Endothelial cell of umbilical vein (primary cell): ENCODE measurements at regions not wholly inside any gene's neighbourhood (a gene's known extent, or its start where the extent isn't known, plus 50 kb on each side); places are given as distances from the start of the nearest gene placed in this dataset.
"Not testable (repeated sequence)": the region's sequence is repeated elsewhere in the genome, so short reads cannot be mapped to it uniquely, and the experiment has no call there.

Source experiments
- BruUV-seq: library from RNA; stranded (reverse); fragments of 400-500 nt; replicated peaks from 2 replicates; lab custom pipeline; 2021; lab: Mats Ljungman, UMichigan
- CTCF ChIA-PET: fragments of 300-600, 350-600 bp; sonication (Branson Sonifier 250); formaldehyde crosslinking; loops from one replicate; lab custom pipeline; 2021; ENCODE audit warnings: antibody characterized with exemption, inconsistent platforms; lab: Charles Lee
- POLR2A ChIA-PET: fragments of 300-600, 350-600 bp; sonication (Branson Sonifier 250); formaldehyde crosslinking; loops from one replicate; lab custom pipeline; 2021; ENCODE audit warnings: antibody characterized with exemption, inconsistent platforms; lab: Charles Lee
- DNase-seq: peaks from one replicate; pipeline ENCODE4 v3.0.0-alpha.2; 2011; ENCODE audit warnings: low read depth, low spot score
- FAIRE-seq: peaks from 2 replicates; lab custom pipeline; 2011; peaks lifted over from hg19 to GRCh38; lab: Jason Lieb, UNC
- H2AFZ ChIP-seq: 2 replicates; pipeline ENCODE4 v1.6.0; 2012; ENCODE audit warnings: low read depth, low read length, control low read depth, inconsistent platforms
- H3K27ac ChIP-seq: 2 replicates; pipeline ENCODE4 v1.5.1; 2011; ENCODE audit warnings: low read depth, mild to moderate bottlenecking, control low read depth, low read length, moderate library complexity; ENCODE audit not compliant: insufficient read depth
- H3K27me3 ChIP-seq, 2 experiments: 2 replicates each; pipeline versions ENCODE4 v1.6.0 to v1.6.1; 2011; ENCODE audit warnings: low read length in 2 of 2, mixed read lengths in 1 of 2; ENCODE audit not compliant: control insufficient read depth in 2 of 2, insufficient read depth in 2 of 2
- H3K36me3 ChIP-seq, 2 experiments: 2 replicates in 1 of 2; 3 replicates in 1 of 2; pipeline ENCODE4 v1.5.1; 2011; ENCODE audit warnings: low read length in 2 of 2, mild to moderate bottlenecking in 1 of 2, moderate library complexity in 1 of 2; ENCODE audit not compliant: control insufficient read depth in 2 of 2, insufficient read depth in 2 of 2; ENCODE audit errors: extremely low read depth in 1 of 2
- H3K4me1 ChIP-seq: 3 replicates; pipeline ENCODE4 v1.5.1; 2011; ENCODE audit warnings: mild to moderate bottlenecking, low read length; ENCODE audit not compliant: control insufficient read depth, insufficient read depth; ENCODE audit errors: extremely low read depth
- H3K4me2 ChIP-seq: 2 replicates; pipeline ENCODE4 v1.6.1; 2011; ENCODE audit warnings: low read length, control low read depth, mixed read lengths; ENCODE audit not compliant: insufficient read depth
- H3K4me3 ChIP-seq, 3 experiments: fragments of 200-600 bp in 1 of 3; sonication (generic), shearing (Covaris generic) in 1 of 3; replicated peaks in 1 of 3; 2 replicates each; pipeline ENCODE4 v1.5.1; 2011 to 2016; ENCODE audit warnings: control low read depth in 3 of 3, low read length in 3 of 3, mild to moderate bottlenecking in 2 of 3, inconsistent platforms in 1 of 3, low read depth in 1 of 3, moderate library complexity in 1 of 3; ENCODE audit not compliant: insufficient read depth in 1 of 3
- H3K79me2 ChIP-seq: 2 replicates; pipeline ENCODE4 v1.6.0; 2012; ENCODE audit warnings: low read length, inconsistent platforms; ENCODE audit not compliant: control insufficient read depth, insufficient read depth
- H3K9ac ChIP-seq: replicated peaks from 2 replicates; pipeline ENCODE3; 2011; ENCODE audit warnings: low read length, control low read depth; ENCODE audit not compliant: insufficient read depth; ENCODE audit errors: extremely low read depth
- H3K9me1 ChIP-seq: replicated peaks from 3 replicates; pipeline ENCODE4 v1.6.0; 2011; ENCODE audit warnings: mild to moderate bottlenecking, low read length; ENCODE audit not compliant: control insufficient read depth, insufficient read depth; ENCODE audit errors: extremely low read depth
- H3K9me3 ChIP-seq: replicated peaks from 2 replicates; pipeline ENCODE4 v1.5.1; 2012; ENCODE audit warnings: low read length, inconsistent platforms; ENCODE audit not compliant: control insufficient read depth, insufficient read depth
- H4K20me1 ChIP-seq: replicated peaks from 2 replicates; pipeline ENCODE3; 2011; ENCODE audit warnings: mild to moderate bottlenecking, low read length; ENCODE audit not compliant: control insufficient read depth, insufficient read depth; ENCODE audit errors: extremely low read depth
- FOS ChIP-seq: IDR thresholded peaks from 2 replicates; pipeline ENCODE4 v1.6.1; 2011; ENCODE audit warnings: mild to moderate bottlenecking, low read length, moderate library complexity, borderline replicate concordance; ENCODE audit not compliant: insufficient read depth
- JUN ChIP-seq: IDR thresholded peaks from 2 replicates; pipeline ENCODE4 v1.6.1; 2011; ENCODE audit warnings: borderline replicate concordance, low read depth; ENCODE audit not compliant: insufficient read length, insufficient read depth
- MAX ChIP-seq: IDR thresholded peaks from 2 replicates; pipeline ENCODE4 v1.6.1; 2011; ENCODE audit not compliant: insufficient read depth, insufficient read length
- POLR2A ChIP-seq: IDR thresholded peaks from 2 replicates; pipeline ENCODE4 v1.6.1; 2012; ENCODE audit warnings: low read depth, mild to moderate bottlenecking, control low read depth, low read length
- dilution Hi-C: fragments of 300-500 bp; cut with MboI; formaldehyde crosslinking; loops from one replicate; pipeline ENCODE4 v1.15.0; 2019; ENCODE audit warnings: low sequenced_read_pairs; ENCODE audit not compliant: extremely low pct_ligation_motif_present
- intact Hi-C: fragments of 100-400 bp; cut with micrococcal nuclease; formaldehyde crosslinking; loops from one replicate; pipeline ENCODE4 v1.10.0; 2022

- Histone ChIP-seq H2AFZ (no peak overlapping the region), H3K79me2 (no peaks in the 10 kb centered on the region), H3K4me1 (peaks cover 2% of the 10 kb centered on the region), H4K20me1 (no peaks in the 10 kb centered on the region), H3K36me3 (no peaks in the 10 kb centered on the region), H3K27ac (no peak overlapping the region), H3K27me3 (no peaks in the 10 kb centered on the region), H3K9me3 (no peaks in the 10 kb centered on the region), H3K4me2 (no peak overlapping the region), H3K4me3 (no peak overlapping the region), H3K9ac (no peak overlapping the region), H3K9me1 (no peaks in the 10 kb centered on the region)
- dilution Hi-C loops: no loop called here
- DNase-seq (no peak), FAIRE-seq (no peak)
- no TSS peak for BruUV-seq
- no peak for TF ChIP-seq MAX
- TF ChIP-seq JUN: no peak
- no peak for TF ChIP-seq POLR2A
- CTCF ChIA-PET: interaction anchor here (0.8 to 1.1 kb wide), 3 partner anchors 9 to 458 kb away, joined by 3 to 5 read pairs (median 3); no protein-coding TSS in a partner anchor
- intact Hi-C loops: no loop called here
- POLR2A ChIA-PET: no interaction called here
Observed at GRCh38 chr7:12032146-12032545, 178.9 kb upstream of the TMEM106B start.

- H3K36me3 ChIP-seq, H3K9ac ChIP-seq, H3K9me1 ChIP-seq, H4K20me1 ChIP-seq, H3K27me3 ChIP-seq, H3K4me2 ChIP-seq, H3K27ac ChIP-seq, H3K4me1 ChIP-seq, intact Hi-C loops, H3K79me2 ChIP-seq, FAIRE-seq, H3K9me3 ChIP-seq, H3K4me3 ChIP-seq, BruUV-seq, POLR2A ChIA-PET, dilution Hi-C loops: not testable (repeated sequence)
- H2AFZ ChIP-seq: peak overlapping the region; percentile 41
- CTCF ChIA-PET: interaction anchor here (1.5 kb wide), 1 partner anchor 19 kb away, joined by 3 read pairs; no protein-coding TSS in a partner anchor
- peak; percentile 53 for TF ChIP-seq FOS
- peak; percentile 32 for DNase-seq
Observed at GRCh38 chr7:12043457-12043856, 167.6 kb upstream of the TMEM106B start.
